T47D (cell line): ENCODE measurements at regions not wholly inside any gene's neighbourhood (a gene's known extent, or its start where the extent isn't known, plus 50 kb on each side); places are given as distances from the start of the nearest gene placed in this dataset.

Experiments
- DNase-seq, 2 experiments: peaks; one replicate each; pipeline versions ENCODE4 v3.0.0 to v3.0.0-alpha.2; 2011 to 2012; ENCODE audit warnings: low read depth in 1 of 2, low spot score in 1 of 2
- JUND ChIP-seq: IDR thresholded peaks from 2 replicates; pipeline ENCODE4 v1.6.1; 2012; ENCODE audit warnings: low read depth
- in situ Hi-C: cut with HindIII; loops from 2 replicates; pipeline ENCODE4 v1.10.0; 2016; ENCODE audit warnings: low sequenced_read_pairs, low pct_unique_long_range_greater_than_20kb

DNA sequence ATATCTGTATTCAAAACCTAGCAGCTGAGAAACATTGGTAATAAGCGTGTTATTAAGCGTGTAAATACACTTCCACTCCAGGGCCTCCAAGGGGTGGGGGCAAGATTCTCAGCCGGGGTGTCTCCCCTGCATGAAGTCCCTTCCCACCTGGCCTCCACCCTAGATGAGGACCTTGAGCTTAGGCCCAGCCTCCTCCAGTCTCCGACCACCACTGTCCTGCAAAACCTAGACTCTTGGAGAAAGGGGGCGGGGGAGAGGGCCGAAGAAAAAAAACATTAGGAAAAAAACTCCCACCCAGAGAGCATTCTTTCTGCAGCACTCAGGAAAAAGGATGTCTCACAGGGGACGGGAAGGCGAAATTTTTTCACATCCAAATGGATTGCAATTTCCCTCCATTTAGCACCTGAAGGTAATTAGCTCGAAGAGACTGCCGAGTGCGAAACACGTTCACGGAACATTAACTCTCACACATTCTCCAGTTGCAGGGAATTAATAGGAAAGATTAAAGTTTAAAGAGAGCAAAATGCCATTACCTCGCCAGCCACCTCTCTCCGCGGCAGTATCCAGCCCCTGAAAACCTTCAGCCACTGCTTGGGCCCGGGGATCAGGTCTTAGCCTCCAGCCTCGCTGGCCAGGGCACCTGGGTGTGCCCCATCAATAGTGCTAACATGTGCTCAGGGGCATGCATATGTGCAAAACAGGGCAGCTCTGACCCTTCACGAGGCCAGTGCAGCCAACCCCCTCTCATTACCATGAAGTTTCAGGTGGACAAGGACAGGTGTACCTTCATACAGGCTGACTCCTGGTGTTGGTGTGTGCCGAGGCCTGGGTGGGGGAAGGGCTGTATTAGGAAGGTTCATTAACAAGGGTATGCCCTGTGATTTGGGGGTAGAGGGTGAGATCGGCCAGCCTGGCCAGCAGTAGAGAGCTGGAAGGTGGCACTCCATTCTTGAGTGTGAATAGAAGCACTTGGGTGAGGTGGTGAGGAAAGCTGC is 77.2 kb downstream of the HIF1AN start:
- DNase-seq = no peak
- in situ Hi-C loops = no loop called here
- TF ChIP-seq JUND = no peak

DNA sequence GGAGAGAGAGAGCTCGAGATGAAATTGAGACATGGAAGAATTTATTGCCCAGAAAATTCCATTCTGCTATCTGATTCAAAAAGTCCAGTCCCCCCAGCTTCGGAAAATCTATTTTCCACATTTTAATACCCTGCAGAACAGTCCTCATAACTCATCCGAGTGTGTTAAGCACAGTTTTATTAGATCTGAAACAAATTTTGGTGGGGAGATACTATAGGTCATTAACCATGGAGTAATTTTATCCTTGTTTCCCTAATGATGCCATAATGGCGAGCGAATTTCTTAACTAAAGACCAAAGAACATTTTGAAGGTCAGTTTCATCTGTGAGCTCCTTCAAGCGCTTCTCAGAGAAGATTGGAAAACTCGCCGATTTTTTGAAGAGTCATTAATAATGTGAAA is 78.1 kb downstream of the HIF1AN start:
- in situ Hi-C loops = no loop called here
- DNase-seq = no peak
- no peak for TF ChIP-seq JUND

DNA sequence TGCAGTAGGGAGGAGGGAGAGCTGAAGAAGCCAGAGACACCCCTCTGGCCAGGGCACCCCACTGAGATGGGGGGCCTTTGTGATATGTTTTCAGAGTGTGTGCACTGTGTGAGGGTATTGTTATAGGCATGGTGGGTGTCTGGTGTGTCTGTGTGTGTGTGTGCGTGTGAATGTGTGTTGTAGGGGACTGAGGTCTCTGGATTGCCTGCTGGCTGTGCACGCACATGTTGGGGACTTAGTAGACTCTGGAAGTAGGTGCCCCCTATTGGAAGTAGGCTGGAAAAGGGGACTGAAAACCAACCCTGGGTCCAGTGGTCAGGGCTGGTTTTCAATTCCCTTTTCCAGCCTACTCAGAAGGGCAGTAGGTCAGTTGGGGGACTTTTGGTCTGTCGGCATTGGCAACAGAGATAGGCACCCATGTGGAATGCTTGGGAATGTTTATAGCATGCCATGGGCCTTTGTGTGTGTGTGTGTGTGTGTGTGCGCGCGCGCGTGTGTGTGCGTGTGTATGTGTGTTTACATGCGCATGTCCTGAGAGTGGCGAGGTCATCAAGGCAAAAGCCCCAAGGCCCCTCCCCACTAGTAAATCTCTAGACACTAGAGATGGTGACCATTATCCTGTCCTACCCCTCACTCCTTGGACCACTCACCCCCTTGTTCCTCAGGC is 78.8 kb downstream of the HIF1AN start:
- TF ChIP-seq JUND = no peak
- no peak for DNase-seq
- in situ Hi-C loops = no loop called here

DNA sequence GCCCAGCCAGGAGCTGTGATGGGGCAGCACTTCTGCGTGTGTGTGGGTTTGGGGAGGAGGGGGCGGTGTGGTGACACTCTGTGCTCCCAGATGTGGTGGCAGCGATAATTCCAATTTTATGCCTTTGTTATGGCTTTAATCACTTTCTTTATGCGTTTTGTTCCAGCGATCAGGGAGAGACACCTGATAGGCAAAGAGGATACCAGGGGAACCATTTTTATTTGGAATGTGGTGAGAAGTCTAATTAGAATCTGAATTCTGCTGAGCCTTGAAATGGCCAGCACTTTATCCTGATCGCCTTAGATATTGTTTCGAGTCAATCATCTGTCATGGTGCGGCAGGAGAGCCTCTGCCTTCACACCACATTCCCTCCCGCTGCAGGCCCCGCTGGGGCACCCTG is 79.5 kb downstream of the HIF1AN start:
- in situ Hi-C loops = no loop called here
- no peak for TF ChIP-seq JUND
- no peak for DNase-seq

DNA sequence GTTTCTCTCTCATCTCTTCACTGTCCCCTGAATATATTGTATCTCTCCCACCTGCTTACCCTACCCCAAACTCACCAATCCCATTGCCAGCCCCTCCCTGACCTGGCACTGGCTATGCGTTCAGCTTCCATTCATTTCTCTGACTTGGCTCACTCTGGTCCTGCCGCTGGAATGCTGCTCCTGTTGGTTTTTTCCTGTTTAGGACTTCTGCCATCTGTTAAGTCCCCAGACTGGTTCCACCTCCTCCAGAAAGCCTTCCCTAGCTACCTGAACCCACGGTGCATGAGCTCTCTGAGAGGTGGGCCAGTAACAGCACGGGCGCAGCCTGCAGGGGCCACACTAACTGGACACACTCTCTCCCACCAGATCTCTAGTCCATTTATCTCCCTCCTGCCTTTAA is 80.2 kb downstream of the HIF1AN start:
- peak; percentile 67 to 90 for DNase-seq
- in situ Hi-C loops = no loop called here
- TF ChIP-seq JUND = no peak

DNA sequence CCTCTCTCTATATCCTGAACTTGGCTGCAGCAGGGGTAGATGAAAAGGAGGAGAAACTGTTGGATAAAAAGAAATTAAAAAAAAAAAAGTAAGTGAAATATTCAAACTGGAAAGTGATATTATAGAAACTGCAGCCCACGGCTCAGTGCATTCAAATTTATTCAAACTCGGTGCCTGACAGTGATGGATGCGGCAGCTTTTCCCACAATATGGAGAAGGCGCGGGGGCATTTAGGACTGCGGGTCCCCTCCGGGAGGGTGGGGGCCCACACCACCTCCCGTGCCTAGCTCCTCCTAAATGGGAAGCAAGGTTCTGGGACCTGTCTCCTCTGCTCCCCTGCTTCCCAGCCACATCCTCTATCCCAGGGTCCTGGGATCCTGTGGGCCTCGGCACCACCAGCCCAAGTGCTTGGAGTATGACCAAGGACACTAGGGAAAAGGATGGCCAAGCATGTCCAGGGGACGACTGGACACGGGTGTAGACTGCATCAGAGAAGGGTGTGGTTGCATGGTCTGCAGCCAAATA is 82.4 kb downstream of the HIF1AN start:
- TF ChIP-seq JUND = no peak
- in situ Hi-C loops = no loop called here
- no peak for DNase-seq

DNA sequence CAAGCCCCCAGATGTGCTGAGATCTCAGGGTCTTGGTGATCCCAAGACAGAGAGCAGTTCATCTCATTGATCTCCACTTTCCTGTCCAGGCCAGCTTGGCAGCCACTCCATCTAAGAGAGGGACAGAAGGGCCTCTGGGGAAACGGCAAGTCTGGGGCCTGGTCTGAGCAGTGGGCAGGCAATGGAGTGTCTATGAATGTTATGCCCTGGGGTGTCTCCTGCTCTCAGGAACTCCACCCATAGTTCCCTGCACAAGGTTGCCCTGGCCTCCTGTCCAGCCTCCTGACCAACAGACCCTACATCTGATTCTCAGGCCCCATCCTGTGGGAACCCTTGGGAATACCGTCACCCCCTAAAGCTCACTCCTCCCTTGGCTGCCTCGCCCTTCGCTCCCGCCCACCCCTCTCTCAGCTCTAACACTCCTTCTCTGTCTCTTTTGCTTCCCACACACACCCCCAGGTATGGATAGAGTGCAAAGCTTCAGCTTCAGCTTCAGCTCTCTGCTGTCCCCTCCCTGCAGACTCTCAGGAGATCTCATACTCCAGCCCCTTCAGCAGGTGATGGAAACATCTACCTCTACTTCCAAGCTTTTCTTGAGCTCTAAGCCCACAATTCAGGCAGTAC is 83.0 kb downstream of the HIF1AN start:
- no peak for TF ChIP-seq JUND
- in situ Hi-C loops = no loop called here
- DNase-seq = no peak

DNA sequence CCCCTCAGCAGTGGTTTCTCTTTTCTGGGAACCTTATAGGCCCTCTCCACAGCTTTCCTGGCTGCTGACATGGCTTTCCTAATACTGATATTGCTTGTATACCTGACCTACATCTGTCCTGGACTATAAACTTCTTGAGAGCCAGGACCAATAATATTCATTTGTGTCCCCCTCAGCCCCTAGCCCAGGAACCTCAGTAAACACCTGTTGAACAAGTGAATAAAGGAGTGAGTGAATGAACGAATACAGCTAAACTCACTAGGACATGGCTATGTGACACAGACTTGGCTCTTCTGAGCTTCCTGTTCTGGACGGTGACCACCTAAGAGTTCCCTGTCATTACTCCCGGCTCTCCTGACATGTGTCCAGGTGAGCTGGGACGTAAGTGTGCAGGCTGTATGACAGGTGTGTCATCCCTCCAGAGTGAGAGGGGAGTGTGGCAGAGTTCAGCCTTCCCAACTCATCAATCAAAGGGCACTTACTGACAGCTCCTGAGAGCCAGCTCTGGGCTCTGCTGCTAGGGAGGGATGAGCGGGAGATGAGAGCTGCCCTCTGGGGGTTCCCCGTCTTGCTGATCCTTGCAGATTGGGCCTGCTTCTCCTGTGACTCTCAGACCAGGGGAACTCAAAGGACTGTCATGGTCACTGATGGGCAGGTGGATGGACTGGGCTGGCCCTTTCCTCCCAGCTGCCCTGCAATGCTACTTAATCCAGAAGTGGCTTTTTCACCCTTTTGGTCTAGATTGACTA is 84.5 kb downstream of the HIF1AN start:
- DNase-seq = no peak
- in situ Hi-C loops = no loop called here
- no peak for TF ChIP-seq JUND

DNA sequence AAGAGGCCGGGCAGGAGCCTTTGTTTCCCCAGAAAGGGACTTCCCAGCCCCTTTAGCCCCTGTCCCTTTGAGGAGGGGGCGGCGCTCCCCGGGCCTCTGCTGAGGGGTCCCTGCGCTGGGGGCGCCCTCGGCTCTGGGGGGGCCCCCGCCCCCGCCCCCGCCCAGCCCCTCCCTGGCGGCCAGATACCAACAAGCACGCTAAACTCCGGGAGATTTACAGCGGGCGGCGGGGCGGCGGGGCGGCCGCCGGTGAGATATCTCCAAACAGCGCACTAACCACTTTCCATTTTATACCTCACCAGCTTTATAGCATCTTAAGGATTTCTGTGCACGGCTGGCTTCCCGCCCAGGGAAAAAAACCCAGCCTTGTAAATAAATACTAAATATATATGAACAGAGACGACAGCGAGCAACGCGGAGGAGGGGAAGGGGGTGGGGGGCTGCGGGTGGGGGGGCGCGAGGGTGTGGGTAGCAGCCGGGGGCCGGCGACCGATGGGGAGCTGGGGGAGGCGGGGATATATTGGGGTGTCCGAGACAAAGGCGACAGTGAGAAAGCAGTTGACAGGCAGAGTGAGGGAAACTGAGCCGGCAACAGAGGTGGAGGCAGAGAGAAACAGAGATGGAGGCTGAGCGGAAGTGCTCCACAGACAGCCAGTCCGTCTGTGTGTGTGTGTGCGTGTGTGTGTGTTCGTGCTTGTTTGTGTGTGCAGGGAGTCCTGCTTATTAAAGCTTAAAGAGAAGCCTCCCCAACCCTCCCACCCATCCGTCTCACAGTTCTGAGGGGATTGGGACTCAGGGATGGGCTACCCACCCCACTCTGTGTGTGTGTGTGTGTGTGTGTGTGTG is 85.8 kb downstream of the HIF1AN start:
- in situ Hi-C loops = no loop called here
- DNase-seq = peak in 1 of 2 experiments; percentile 29
- no peak for TF ChIP-seq JUND

DNA sequence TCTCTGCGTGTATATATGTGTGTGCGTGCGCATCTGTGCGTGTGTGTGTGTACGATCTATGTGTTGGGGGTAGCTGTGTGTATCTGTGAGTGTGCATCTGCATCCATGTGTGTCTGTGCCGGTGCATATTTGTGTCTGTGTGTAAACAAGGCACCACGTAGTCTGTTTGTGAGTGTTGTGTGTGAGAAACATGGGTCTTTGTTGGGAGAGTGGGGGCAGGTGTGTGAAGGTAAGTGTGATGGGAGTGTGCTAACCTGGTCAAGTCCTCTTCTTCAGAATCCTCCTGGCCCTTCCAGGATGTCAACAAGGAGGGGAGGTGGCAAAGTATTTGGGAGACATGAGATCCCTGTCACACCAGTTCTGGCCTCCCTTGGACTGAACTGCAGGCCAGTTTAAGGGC is 87.2 kb downstream of the HIF1AN start:
- no peak for TF ChIP-seq JUND
- in situ Hi-C loops = no loop called here

DNA sequence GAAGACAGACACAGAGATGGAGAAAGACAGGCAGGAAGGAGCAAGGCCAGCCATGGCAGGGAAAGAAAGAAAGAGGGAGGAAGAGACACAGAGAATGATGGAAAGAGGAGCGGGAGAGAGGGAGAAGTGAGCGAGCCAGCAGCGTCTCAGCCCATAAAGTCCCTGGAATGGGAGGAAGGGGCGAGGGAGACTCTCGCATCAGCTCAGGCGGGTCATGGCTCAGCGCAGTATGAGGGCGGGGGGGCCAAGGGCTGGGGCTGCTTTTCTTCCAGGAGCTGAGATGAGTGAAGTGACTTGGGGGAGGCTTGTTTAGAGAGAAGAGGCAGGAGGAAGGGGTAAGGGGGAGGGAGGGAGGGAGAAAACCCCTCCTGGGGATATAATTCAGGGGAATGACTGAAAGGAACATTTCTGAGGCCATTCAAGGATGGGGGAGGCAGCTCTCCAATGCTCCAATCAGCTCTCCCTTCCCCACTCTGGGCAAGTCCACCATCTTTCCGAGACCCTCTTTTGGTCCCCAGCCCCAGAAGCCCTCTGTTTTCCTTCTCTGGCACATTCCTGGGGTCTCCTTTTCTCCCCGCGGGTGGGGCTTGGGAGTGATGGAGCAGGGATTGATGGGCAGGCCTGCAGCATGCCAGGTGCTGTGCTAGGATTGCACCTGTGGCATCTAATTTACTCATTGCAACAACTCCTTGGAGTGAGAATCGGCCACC is 87.9 kb downstream of the HIF1AN start:
- in situ Hi-C loops = no loop called here
- no peak for TF ChIP-seq JUND
- no peak for DNase-seq

More for the DNA sequence above, 87.2 kb downstream of the HIF1AN start:
- DNase-seq = no peak
